Inferior parietal cortex (tissue), 1 donor: ENCODE measurements at regions not wholly inside any gene's neighbourhood (a gene's known extent, or its start where the extent isn't known, plus 50 kb on each side); places are given as distances from the start of the nearest gene placed in this dataset.
"Not testable (repeated sequence)": the region's sequence is repeated elsewhere in the genome, so short reads cannot be mapped to it uniquely, and the experiment has no call there.

Experiments used
- DNase-seq: peaks from one replicate; pipeline ENCODE4 v3.0.0-alpha.2; 2016; ENCODE audit errors: extremely low spot score

- no peak for DNase-seq
These were observed 114.0 kb upstream of the ENPEP start for GRCh38 chr4:110361921-110362320.

DNA sequence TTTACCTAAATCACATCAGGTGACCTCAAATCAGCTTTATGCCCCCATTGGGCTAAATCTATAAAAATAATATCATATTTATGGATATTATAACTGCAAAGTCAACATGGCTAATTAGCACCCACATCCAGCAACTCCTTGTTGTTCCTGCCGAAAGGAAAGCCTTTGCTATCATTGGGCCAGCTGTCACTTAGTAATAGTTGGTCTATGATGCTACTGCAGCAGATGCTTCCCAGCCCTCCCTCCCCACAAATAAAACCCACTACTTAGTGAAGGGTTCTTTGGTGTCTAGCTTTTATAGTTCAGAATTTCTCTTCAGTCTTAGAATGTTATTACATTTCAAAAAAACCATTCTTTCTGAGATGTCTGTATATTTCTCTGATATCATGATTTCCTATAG lies 116.9 kb upstream of the ENPEP start:
- no peak for DNase-seq

DNA sequence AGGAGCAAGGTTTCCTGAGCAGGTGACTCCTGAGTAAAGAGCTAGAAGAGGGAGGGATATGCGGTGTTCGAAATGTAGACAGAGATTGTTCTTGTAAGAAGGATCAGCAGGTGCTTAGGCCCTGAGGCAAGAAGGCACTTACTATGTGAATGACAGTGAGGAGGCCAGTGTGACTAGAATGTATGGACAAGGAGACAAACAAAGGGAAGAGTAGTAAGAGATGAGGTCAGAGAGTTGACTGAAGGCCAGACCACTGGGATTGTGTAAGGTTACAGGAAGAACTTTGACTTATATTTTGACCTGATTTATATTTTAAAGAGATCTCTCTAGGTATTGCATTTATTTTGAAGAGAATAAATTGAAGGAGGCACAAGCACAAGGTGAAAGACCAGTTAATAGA lies 118.4 kb upstream of the ENPEP start:
- no peak for DNase-seq

DNA sequence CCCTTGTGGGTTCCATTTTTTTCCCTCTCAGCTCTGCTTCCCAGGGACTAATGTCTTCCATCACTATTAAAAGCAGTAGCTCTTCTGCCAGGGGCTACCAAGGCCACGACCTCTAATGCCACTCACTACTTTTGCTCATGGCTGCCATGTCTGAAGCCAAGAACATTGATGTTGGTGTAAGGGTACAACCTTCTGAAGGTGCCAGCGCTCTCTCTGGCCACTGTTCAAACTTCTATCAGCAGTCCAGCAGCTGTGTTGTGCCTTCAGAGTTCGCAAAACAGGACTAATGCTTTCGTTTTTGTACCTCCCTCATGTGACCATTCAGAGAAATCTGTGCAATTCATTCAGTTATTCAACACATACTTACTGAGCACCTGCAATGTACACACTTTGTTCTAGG lies 121.5 kb upstream of the ENPEP start:
- DNase-seq, result no peak

- DNase-seq, result no peak
These were observed 123.1 kb upstream of the ENPEP start for GRCh38 chr4:110352670-110353442.

DNA sequence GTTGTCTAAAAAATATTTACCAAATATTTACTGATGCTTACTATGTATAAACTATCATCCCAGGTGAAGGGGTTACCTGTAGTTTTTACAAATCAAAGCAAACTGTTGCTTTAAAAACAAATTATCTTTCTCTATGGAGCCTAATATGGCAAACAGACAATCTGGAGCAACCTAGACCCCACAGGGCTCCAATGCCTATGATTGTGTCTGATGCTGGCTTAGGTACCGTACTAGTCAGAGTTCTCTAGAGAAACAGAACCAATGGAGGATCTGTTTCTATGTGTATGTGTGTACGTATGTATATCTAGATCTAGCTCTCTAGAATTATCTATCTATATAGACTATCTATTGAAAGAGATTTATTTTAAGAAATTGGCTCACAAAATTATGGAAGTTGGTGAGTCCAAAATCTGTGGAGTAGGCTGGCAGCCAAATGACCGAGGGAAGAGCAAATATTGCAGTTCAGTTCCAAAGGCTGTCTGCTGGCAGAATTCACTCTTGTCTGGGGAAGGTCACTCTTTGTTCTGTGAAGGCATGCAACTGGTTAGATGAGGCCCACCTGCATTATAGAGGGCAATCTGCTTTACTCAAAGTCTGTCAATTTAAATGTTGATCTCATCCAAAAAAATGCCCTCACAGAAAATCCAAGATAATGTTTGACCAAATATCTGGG lies 127.1 kb upstream of the ENPEP start:
- no peak for DNase-seq

DNA sequence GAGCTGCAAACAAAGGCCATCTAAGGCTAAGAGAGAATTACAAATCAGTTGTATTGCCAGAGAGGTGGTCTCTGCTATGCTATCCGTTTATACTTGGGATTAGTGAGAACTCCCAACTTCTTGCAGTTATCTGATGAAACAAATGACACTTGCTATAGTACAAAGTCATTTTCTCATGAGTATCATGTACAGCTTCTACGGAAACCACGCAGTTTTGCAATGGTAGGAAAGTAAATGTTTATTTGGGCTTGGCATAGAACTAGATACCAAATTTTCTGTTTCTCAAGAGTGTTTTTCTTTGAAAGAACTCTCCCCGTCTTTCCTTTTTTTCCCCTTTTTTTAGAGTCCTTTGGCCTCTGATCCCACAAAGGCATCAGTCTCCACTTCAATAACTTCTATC lies 128.2 kb upstream of the ENPEP start:
- DNase-seq, result no peak

DNA sequence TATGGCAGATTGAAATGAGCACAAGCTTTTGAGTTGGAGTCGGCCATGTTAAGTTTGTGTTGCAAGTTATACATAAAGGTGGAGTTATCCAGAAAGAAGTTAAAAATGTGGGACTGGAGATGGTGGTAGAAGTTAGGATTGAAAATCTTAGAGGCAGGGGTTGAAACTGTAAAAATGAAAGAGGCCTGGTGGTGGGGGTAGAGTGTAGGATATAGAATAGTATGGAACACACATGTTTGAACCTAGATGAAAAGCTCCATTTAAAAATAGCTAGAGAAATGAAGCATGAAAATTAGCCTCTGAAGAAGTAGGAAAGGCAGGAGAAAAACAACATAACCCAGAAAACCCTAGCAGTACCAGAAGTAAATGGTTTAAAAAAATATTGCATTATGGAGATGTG lies 131.8 kb upstream of the ENPEP start:
- no peak for DNase-seq

DNA sequence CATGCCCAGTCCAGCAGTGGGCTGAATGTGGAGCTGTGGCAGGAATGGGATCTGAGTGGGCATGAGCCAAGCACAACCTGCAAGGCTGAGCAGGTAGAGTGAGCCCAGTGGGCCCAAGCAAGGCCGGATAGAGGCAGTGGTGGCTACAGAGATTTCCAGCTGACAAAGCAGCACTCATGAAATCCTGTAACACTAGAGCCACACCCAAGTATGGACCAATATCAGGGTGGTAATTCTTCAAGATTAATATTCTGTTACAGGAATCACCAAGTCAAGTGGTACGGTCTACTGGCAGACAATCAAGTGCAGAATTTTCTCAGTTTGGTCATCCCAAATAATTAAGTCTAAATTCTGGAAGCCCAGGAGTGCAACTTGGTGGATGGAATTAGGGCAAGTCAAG lies 132.4 kb upstream of the ENPEP start:
- no peak for DNase-seq

- DNase-seq, result not testable (repeated sequence)
These were observed 134.8 kb upstream of the ENPEP start for GRCh38 chr4:110341118-110341517.

- no peak for DNase-seq
These were observed 137.0 kb upstream of the ELOVL6 start for GRCh38 chr4:110335399-110335798.

DNA sequence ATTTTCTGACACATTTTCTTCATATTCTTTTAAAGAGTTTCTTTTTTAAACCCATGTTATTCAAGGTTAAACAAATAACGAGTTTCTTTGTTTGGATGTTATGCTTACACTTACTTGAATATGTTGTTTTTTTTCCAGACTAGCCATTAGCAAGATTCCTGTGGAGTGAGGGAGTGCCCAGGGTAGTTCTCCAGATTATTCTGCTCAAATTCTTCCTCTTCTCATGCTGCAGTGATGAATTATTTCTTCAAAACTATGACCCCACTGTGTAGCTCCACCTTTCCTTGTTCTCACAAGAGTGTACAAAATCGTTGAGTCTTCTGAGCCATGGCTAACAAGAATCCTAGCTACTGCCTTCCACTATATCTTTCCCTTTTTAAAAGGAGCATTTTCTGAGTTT lies 134.1 kb upstream of the ELOVL6 start:
- no peak for DNase-seq

GRCh38 chr4:110326426-110326825 lies 128.0 kb upstream of the ELOVL6 start:
- not testable (repeated sequence) for DNase-seq

GRCh38 chr4:110310795-110311194 lies 112.4 kb upstream of the ELOVL6 start:
- DNase-seq, result no peak

- DNase-seq, result no peak
These were observed 111.3 kb upstream of the ELOVL6 start for GRCh38 chr4:110309675-110310074.

- no peak for DNase-seq
These were observed 107.9 kb upstream of the ELOVL6 start for GRCh38 chr4:110306303-110306702.

- DNase-seq, result no peak
These were observed 107.0 kb upstream of the ELOVL6 start for GRCh38 chr4:110305455-110305854.

- DNase-seq, result no peak
These were observed 98.5 kb upstream of the ELOVL6 start for GRCh38 chr4:110296892-110297291.

- DNase-seq, result no peak
These were observed 95.8 kb upstream of the ELOVL6 start for GRCh38 chr4:110294165-110294564.

GRCh38 chr4:110292994-110293744 lies 94.8 kb upstream of the ELOVL6 start:
- no peak for DNase-seq

- no peak for DNase-seq
These were observed 92.1 kb upstream of the ELOVL6 start for GRCh38 chr4:110290511-110290910.

GRCh38 chr4:110289601-110290100 lies 91.2 kb upstream of the ELOVL6 start:
- no peak for DNase-seq

DNA sequence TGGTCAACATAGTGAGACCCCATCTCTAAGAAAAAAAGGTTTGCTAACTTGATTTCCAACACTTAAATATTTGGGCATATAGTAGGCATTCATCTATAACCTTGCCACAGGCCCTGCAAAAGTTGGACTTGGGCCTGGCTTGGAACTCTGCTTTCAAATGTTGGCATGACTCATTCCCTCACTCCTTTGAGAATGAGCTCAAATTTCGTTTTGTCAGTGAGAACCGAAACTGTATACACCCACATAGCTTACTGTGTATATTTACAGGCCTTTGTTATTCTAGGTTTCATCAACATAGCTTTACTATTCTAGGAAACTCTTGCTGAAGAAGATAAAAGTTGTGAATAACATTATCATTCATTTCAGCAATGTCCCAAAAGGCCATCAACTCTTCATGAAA lies 88.7 kb upstream of the ELOVL6 start:
- DNase-seq, result no peak
